KG1 (cell line): ENCODE measurements at regions not wholly inside any gene's neighbourhood (a gene's known extent, or its start where the extent isn't known, plus 50 kb on each side); places are given as distances from the start of the nearest gene placed in this dataset.
"Not testable (repeated sequence)": the region's sequence is repeated elsewhere in the genome, so short reads cannot be mapped to it uniquely, and the experiment has no call there.

Experiments used
- DNase-seq: peaks from one replicate; lab custom pipeline; 2025; lab: John Stamatoyannopoulos, UW

DNA sequence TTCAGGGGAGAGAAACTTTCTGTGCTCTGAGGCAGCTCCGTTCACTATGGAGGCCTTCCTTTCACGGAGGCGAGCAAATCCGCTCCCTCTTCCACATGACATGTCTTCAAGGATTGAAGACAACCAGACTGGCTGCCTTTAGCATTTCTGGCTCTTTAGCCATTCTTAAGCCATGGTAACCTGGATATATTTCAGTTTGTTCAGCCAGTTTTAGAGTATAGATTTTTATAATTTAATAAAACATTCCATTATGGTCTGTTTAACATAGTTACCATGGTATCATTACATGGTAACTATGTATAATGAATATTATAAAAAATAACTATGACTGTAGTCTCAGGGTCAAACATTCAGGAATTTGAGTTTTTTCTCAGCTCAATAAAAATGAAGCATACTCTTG, 54.2 kb upstream of the NFIA start:
- DNase-seq, result no peak

DNA sequence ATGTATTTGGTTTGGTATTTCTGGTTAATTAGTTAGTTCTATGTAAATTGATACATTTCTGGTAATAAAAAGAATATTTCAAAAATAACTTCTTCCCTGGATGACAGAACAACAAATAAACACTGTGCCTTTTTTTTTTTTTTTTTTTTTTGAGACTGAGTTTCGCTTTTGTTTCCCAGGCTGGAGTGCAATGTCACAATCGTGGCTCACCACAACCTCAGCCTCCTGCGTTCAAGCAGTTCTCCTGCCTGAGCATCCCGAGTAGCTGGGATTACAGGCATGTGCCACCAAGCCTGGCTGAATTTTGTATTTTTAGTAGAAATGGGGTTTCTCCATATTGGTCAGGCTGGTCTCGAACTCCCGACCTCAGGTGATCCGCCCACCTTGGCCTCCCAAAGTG, 64.3 kb upstream of the NFIA start:
- DNase-seq, result not testable (repeated sequence)

GRCh38 chr1:61017651-61018050, 64.7 kb upstream of the NFIA start:
- no peak for DNase-seq

DNA sequence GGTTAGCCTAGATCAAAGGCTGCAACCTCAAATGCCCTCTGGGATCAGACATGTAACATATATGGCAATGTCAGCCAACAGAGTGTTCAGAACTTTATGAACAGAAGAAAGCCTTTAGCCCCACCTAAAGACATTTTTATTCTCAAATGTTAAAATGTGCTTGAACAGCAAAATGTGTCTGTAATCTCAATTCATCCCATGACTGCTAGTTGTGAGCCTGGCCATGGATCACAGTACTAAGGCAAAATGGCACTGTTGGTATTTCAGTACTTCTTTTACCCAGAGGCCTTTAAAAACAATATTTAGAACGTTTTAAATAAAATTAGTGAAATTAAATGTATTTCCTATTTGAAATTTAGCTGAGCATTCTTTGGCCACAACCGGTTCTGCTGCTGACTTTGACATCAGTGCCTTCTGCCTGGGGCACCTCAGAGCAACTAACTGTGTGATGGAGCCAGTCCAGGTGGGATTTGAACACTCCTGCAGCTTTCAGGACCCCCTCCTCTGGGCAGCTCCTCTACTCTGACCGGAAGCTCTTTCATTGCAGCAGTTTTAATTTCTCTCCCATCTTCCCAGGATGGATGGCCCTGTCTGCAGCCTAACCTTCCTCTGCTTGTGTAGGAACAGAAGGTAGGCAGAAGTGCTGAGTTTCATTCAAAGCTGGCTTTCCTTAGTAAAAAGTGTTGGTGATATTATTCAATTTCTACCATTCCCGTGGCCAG, 68.3 kb upstream of the NFIA start:
- DNase-seq, result no peak

DNA sequence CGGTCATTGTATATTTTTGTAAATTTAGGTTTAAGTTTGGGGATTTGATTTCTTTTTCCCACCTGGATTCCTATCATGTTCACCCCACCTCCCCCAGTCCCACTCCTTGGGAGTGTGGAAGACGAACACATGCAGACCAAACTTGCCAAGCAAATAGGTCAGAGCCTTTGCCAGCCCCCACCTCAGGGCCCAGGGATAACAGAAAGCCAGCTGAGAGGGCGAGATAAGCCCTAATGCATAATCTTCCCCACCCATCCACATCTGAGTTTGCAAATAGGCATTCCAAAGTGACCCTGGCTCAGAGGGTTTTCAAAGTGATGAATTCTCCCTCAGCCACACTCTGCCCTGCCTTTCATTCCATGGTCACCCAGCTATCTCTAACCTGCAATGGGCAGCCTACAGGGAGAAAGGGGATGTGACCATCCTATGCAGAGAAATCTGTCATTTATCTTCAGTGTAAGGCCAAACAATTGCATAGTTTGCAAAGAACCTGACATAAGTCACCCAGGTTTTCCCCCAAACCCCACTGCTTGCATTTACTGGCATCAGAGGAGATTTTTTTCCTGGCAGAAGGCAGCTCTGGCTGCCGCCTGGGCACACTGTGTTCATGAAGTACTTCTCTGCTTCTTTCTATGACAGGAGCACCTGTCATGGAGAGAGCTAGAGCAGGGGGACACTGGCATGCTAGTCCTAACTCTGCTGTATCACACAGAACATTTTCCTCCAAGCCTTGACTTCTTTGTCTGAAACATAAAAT, 69.0 kb upstream of the NFIA start:
- no peak for DNase-seq

GRCh38 chr1:61012341-61012761, 70.0 kb upstream of the NFIA start:
- no peak for DNase-seq

- no peak for DNase-seq
Measured at GRCh38 chr1:61011561-61012263, 70.6 kb upstream of the NFIA start.

- no peak for DNase-seq
Measured at GRCh38 chr1:61007534-61008364, 74.6 kb upstream of the NFIA start.

DNA sequence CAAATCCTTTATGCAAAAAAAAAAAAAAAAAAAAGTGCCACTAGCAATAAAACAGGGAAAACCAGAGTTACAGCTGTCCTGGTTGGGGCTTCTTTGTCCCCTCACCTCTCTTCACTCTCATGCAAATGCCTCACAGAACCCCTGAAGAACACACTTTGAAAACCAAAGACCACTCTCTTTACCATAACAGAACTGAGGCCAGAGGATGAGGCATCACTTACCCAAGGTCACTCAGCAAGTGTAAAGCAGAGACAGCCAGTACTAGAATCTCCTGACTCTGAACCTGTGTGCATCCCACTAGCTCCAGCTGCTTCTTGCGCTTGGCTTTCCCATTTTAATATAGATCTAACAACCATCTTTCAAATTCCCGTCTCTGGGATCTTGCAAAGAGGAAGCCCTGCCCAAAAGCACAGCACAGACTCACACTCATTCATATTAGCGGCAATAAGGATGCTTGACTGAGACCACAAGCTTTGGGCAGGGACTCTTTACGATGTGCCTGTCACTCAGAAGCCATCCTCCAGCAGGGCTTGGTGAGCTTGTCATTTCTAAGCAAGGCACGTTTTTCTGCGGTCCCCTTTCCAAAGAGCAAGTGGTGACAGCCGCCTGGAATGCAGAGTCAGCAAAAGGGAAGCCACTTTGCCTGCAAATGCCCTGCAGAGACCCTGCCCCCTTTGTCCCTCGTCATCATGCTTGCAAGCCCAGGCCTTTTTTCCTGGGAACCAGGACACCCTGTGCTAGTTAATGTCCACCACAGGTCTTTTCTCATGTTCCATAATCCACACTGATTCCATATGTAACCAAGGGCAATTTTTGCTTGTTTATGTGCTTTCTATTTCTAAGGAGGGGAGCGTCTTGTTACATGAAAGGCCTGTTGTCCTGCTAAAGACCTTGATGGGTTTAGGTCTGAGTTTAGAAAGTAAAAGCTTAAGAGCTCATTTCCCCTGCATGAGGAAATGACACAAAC, 76.5 kb upstream of the NFIA start:
- DNase-seq, result no peak

GRCh38 chr1:61004262-61005003, 77.9 kb upstream of the NFIA start:
- no peak for DNase-seq

DNA sequence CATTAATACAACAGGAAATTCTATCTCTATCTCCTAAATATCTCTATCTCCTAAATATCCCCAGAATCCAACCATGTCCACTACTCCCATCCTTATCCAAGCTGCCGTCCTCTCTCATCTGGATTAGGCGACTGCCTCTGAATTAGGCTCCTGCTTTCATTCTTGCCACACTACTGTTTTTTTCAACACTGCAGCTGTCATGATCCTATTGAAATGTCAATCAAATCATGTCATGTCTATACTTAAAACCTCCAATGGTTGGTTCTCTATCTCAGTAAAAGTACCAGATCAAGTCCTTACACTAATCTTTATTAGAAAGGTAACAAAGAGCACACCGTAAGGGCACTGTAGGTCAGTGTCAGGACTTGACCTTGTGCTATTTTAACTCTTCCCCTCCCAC, 82.0 kb upstream of the NFIA start:
- no peak for DNase-seq

GRCh38 chr1:60998786-60999185, 83.6 kb upstream of the NFIA start:
- no peak for DNase-seq

DNA sequence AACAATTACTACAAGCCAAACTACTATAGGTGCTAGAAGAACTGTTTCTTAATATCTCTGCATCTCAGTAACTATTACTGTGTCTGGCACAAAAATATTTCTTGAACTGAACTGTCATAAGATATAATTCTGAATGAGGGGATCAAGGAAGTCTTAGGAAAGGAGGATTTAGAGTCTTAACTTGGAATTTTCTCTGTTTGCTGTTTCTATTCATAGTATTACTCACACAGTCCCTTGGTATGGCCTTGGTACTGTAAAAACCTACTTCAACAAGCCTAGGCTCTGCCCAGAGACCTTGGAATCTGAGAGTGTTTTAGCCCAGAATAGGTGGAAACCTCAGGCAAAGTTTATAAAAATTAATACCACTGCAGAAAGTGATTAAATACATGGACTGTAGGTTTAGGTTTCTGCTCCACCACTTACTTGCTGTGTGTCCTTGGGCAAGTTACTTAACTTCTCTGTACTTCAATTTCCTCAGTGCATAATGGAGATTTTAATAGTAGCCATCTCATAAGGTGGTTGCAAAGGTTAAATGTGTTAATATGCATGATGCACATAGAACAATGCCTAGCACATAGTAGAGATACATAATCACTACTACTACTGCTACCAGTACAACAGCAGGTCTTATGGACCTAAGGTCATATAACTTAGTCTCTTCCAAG, 87.4 kb upstream of the NFIA start:
- DNase-seq, result no peak

- DNase-seq, result no peak
Measured at GRCh38 chr1:60994369-60994768, 88.0 kb upstream of the NFIA start.

- DNase-seq, result no peak
Measured at GRCh38 chr1:60992165-60992564, 90.2 kb upstream of the NFIA start.

GRCh38 chr1:60990714-60991090, 91.7 kb upstream of the NFIA start:
- no peak for DNase-seq

GRCh38 chr1:60989749-60990713, 92.3 kb upstream of the NFIA start:
- DNase-seq, result no peak

DNA sequence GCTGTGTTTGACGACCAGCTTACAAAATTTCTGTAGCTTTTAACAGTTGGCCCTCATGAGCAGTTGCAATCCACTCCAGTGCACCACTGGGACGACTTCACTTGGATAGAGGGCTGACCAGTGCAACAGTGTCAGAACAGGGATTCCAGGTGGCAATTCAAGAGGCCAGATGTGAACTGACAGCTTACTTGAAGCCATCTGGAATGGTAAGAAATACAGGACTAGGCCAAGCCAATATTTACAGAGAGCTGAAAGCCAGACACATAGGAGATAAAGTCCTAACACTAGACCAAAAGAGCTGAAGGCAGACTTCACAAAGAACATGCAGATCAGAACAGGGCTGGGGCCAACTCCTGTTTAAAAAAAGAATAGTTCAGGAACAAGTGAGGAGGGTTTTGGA, 93.5 kb upstream of the NFIA start:
- no peak for DNase-seq

GRCh38 chr1:60987904-60988303, 94.5 kb upstream of the NFIA start:
- no peak for DNase-seq
